ENCODE measurements at regions not wholly inside any gene's neighbourhood (a gene's known extent, or its start where the extent isn't known, plus 50 kb on each side); places are given as distances from the start of the nearest gene placed in this dataset.

- TF ChIP-seq ZNF707 (tag by site-specific recombination; IDR thresholded peaks at IDR 0.05) = no peak
- no peak for TF ChIP-seq YY1 (tag by site-specific recombination; IDR thresholded peaks at IDR 0.05)
- no peak for TF ChIP-seq ZNF398 (tag by site-specific recombination; IDR thresholded peaks at IDR 0.05)
- no peak for TF ChIP-seq ZNF114 (tag by site-specific recombination; IDR thresholded peaks at IDR 0.05)
- no peak for TF ChIP-seq ZNF660 (tag by site-specific recombination; IDR thresholded peaks at IDR 0.05)
- TF ChIP-seq CTCF (tag by site-specific recombination; IDR thresholded peaks at IDR 0.05) = no peak
- TF ChIP-seq ZNF76 (tag by site-specific recombination; IDR thresholded peaks at IDR 0.05; ENCODE audit: borderline replicate concordance, low read depth) = no peak
- TF ChIP-seq PATZ1 (tag by site-specific recombination; IDR thresholded peaks at IDR 0.05) = no peak
- TF ChIP-seq, protein P1, sequence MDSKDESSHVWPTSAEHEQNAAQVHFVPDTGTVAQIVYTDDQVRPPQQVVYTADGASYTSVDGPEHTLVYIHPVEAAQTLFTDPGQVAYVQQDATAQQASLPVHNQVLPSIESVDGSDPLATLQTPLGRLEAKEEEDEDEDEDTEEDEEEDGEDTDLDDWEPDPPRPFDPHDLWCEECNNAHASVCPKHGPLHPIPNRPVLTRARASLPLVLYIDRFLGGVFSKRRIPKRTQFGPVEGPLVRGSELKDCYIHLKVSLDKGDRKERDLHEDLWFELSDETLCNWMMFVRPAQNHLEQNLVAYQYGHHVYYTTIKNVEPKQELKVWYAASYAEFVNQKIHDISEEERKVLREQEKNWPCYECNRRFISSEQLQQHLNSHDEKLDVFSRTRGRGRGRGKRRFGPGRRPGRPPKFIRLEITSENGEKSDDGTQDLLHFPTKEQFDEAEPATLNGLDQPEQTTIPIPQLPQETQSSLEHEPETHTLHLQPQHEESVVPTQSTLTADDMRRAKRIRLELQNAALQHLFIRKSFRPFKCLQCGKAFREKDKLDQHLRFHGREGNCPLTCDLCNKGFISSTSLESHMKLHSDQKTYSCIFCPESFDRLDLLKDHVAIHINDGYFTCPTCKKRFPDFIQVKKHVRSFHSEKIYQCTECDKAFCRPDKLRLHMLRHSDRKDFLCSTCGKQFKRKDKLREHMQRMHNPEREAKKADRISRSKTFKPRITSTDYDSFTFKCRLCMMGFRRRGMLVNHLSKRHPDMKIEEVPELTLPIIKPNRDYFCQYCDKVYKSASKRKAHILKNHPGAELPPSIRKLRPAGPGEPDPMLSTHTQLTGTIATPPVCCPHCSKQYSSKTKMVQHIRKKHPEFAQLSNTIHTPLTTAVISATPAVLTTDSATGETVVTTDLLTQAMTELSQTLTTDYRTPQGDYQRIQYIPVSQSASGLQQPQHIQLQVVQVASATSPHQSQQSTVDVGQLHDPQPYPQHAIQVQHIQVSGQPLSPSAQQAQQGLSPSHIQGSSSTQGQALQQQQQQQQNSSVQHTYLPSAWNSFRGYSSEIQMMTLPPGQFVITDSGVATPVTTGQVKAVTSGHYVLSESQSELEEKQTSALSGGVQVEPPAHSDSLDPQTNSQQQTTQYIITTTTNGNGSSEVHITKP (tag by site-specific recombination; IDR thresholded peaks at IDR 0.05) = no peak
- TF ChIP-seq ZNF24 (tag by site-specific recombination; IDR thresholded peaks at IDR 0.05) = no peak
- no peak for TF ChIP-seq ZBTB11 (tag by site-specific recombination; conservative IDR thresholded peaks at IDR 0.05; ENCODE audit: low read depth)
- TF ChIP-seq ZNF174 (tag by site-specific recombination; IDR thresholded peaks at IDR 0.05) = no peak
These were observed 68.9 kb downstream of the EBLN1 start for GRCh38 chr10:22148961-22149360.
